ENCODE measurements at regions not wholly inside any gene's neighbourhood (a gene's known extent, or its start where the extent isn't known, plus 50 kb on each side); places are given as distances from the start of the nearest gene placed in this dataset.

DNA sequence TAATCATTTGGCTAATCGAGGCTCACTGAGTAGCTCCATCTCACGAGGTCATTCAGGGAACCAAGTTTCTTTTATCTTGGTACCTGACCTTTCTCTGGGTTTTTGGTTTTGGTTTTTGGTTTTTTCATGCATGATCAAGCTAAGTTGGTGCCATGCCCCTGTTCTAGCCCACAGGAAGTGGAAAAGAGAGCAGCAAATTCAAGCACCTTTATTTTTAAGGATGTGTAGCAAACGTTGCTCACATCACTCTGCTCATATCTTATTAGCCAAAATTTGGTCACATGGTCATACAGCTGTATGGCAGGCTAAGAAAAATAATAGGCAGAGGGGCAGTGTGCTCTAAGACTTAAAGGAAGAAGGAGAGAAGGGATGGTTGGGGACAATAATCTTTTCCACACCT lies 593.5 kb downstream of the DIAPH3 start:
- TF ChIP-seq FOXP2 (optimal IDR thresholded peaks at IDR 0.05; ENCODE audit: borderline replicate concordance, extremely low read depth, extremely low read length, insufficient read depth) = no peak
- TF ChIP-seq TAF1 (IDR thresholded peaks at IDR 0.05; ENCODE audit: borderline replicate concordance, insufficient read depth, low read length) = no peak
- TF ChIP-seq, protein P1, sequence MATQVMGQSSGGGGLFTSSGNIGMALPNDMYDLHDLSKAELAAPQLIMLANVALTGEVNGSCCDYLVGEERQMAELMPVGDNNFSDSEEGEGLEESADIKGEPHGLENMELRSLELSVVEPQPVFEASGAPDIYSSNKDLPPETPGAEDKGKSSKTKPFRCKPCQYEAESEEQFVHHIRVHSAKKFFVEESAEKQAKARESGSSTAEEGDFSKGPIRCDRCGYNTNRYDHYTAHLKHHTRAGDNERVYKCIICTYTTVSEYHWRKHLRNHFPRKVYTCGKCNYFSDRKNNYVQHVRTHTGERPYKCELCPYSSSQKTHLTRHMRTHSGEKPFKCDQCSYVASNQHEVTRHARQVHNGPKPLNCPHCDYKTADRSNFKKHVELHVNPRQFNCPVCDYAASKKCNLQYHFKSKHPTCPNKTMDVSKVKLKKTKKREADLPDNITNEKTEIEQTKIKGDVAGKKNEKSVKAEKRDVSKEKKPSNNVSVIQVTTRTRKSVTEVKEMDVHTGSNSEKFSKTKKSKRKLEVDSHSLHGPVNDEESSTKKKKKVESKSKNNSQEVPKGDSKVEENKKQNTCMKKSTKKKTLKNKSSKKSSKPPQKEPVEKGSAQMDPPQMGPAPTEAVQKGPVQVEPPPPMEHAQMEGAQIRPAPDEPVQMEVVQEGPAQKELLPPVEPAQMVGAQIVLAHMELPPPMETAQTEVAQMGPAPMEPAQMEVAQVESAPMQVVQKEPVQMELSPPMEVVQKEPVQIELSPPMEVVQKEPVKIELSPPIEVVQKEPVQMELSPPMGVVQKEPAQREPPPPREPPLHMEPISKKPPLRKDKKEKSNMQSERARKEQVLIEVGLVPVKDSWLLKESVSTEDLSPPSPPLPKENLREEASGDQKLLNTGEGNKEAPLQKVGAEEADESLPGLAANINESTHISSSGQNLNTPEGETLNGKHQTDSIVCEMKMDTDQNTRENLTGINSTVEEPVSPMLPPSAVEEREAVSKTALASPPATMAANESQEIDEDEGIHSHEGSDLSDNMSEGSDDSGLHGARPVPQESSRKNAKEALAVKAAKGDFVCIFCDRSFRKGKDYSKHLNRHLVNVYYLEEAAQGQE (IDR thresholded peaks at IDR 0.05; ENCODE audit: insufficient read depth in 1 of 2, low read depth in 2 of 2, low read length in 2 of 2) = no peak
- no peak for TF ChIP-seq SIN3A (IDR thresholded peaks at IDR 0.05; ENCODE audit: borderline replicate concordance, insufficient read depth, low read length)
- no peak for TF ChIP-seq POLR2AphosphoS5 (IDR thresholded peaks at IDR 0.05; ENCODE audit: low read depth, low read length)

DNA sequence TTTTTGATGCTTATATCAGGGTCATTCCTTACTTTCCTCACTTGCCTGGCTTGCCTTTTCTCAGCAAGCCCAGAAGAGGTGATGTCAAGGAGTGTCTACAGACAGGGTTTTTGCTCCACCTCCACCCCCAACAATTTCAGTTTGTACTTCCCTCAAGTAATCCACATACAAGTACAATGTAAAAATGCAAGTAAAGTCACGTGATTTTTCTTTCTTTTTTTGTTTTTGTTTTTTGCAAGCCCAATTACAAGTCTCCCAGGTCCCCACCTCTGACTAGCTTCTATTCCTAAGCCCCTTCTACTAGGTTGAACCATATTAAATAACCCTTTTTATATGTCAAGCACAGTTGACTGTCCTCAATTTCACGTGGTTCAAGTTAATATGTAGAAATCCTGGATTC lies 579.6 kb downstream of the DIAPH3 start:
- TF ChIP-seq SIN3A (IDR thresholded peaks at IDR 0.05; ENCODE audit: borderline replicate concordance, insufficient read depth, low read length) (no peak), FOXP2 (optimal IDR thresholded peaks at IDR 0.05; ENCODE audit: borderline replicate concordance, extremely low read depth, extremely low read length, insufficient read depth) (no peak), TAF1 (IDR thresholded peaks at IDR 0.05; ENCODE audit: borderline replicate concordance, insufficient read depth, low read length) (no peak), POLR2AphosphoS5 (IDR thresholded peaks at IDR 0.05; ENCODE audit: low read depth, low read length) (no peak)
- TF ChIP-seq, protein P1 (IDR thresholded peaks at IDR 0.05; ENCODE audit: insufficient read depth in 1 of 2, low read depth in 2 of 2, low read length in 2 of 2) = no peak

DNA sequence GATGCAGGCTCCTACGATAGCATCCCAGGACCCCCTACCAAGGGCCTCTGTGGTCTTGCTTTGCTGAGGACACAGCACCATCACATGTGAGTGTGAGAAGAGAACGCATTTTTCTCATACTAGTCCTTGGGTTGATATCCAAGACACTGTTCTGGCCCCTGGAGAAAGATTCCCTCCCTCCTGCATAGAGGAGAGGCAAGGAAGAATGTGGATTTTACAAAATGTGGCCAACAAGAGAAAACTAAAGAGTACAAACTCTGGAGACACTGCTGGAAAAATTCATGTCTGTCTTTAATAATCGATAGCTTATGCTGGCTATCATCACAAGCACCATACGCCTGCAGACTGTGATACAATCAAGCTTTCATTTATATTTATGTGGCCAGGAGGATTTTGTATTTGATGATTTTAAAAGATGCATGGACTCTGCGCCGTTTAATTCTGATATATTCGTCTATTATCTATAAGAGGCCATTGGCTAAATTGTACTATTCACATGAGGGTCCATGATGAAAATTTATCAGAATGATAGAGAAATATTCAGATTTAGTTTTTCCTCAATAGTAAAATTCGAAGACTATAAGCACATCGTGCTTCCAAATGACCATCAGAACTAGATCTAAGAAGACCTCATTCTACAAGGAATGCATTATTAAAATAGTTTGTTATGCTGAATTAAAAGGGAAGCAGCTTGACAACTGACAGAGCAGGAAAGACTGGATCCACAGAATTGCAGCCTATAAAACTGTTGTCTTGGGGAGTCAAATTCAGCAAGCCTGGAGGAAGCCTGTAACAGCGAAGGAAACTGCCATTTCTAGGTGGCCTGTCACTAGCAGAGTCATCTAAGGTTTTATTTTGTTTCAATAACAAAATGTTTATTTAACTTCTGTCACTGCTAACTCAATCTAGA lies 578.7 kb downstream of the DIAPH3 start:
- TF ChIP-seq POLR2AphosphoS5 (IDR thresholded peaks at IDR 0.05; ENCODE audit: low read depth, low read length) (no peak), TAF1 (IDR thresholded peaks at IDR 0.05; ENCODE audit: borderline replicate concordance, insufficient read depth, low read length) (no peak), SIN3A (IDR thresholded peaks at IDR 0.05; ENCODE audit: borderline replicate concordance, insufficient read depth, low read length) (no peak), FOXP2 (optimal IDR thresholded peaks at IDR 0.05; ENCODE audit: borderline replicate concordance, extremely low read depth, extremely low read length, insufficient read depth) (no peak)
- TF ChIP-seq, protein P1 (IDR thresholded peaks at IDR 0.05; ENCODE audit: insufficient read depth in 1 of 2, low read depth in 2 of 2, low read length in 2 of 2) = no peak

DNA sequence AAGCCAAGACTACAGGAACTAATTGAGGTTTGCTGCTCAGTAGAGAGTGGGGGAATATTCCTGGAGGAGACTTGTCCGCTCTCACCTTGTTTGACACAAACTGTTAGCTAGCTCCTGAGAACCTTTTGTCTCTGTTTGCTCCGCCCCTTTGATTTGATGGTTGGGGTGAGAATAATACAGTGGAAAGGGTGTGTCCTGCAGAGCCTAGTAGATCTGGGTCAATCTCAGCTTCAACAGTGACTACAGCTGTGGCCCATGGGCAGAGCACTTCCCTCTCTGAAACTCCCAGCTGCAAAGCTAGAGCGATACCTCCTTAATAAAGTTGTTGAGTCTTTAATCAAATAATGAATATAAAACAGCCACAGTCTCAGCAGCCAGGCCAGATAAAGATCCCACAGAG lies 576.7 kb downstream of the DIAPH3 start:
- TF ChIP-seq FOXP2 (optimal IDR thresholded peaks at IDR 0.05; ENCODE audit: borderline replicate concordance, extremely low read depth, extremely low read length, insufficient read depth) = no peak
- TF ChIP-seq, protein P1 (IDR thresholded peaks at IDR 0.05; ENCODE audit: insufficient read depth in 1 of 2, low read depth in 2 of 2, low read length in 2 of 2) = no peak
- no peak for TF ChIP-seq SIN3A (IDR thresholded peaks at IDR 0.05; ENCODE audit: borderline replicate concordance, insufficient read depth, low read length)
- no peak for TF ChIP-seq TAF1 (IDR thresholded peaks at IDR 0.05; ENCODE audit: borderline replicate concordance, insufficient read depth, low read length)
- no peak for TF ChIP-seq POLR2AphosphoS5 (IDR thresholded peaks at IDR 0.05; ENCODE audit: low read depth, low read length)
